MM.1S (cell line): ENCODE measurements at regions not wholly inside any gene's neighbourhood (a gene's known extent, or its start where the extent isn't known, plus 50 kb on each side); places are given as distances from the start of the nearest gene placed in this dataset.
"Not testable (repeated sequence)": the region's sequence is repeated elsewhere in the genome, so short reads cannot be mapped to it uniquely, and the experiment has no call there.

Source experiments
- DNase-seq: peaks from one replicate; pipeline ENCODE4 v3.0.0-alpha.2; 2015
- H2AFZ ChIP-seq: fragments of 300-600 bp; sonication (generic); 2 replicates; pipeline ENCODE4 v1.6.0; 2016; ENCODE audit warnings: antibody characterized with exemption, low read length
- H3F3A ChIP-seq: fragments of 300-600 bp; sonication (generic); 2 replicates; pipeline ENCODE4 v1.6.1; 2016; ENCODE audit warnings: mild to moderate bottlenecking, antibody characterized with exemption, low read length, moderate library complexity, mixed read lengths; ENCODE audit not compliant: insufficient read depth
- H3K27ac ChIP-seq: fragments of 300-600 bp; sonication (generic); 2 replicates; pipeline ENCODE4 v1.5.1; 2016; ENCODE audit warnings: mild to moderate bottlenecking, low read length
- H3K27me3 ChIP-seq: fragments of 300-600 bp; sonication (generic); replicated peaks from 2 replicates; pipeline ENCODE4 v1.6.0; 2016; ENCODE audit warnings: low read length; ENCODE audit not compliant: insufficient read depth
- H3K36me3 ChIP-seq: fragments of 300-600 bp; sonication (generic); replicated peaks from 2 replicates; pipeline ENCODE4 v1.6.1; 2016; ENCODE audit warnings: mild to moderate bottlenecking, low read length, mixed read lengths; ENCODE audit not compliant: insufficient read depth
- H3K4me1 ChIP-seq: fragments of 300-600 bp; sonication (generic); 2 replicates; pipeline ENCODE4 v1.6.1; 2016; ENCODE audit warnings: low read length, mixed read lengths
- H3K4me2 ChIP-seq: fragments of 300-600 bp; sonication (generic); 2 replicates; pipeline ENCODE4 v1.6.0; 2016; ENCODE audit warnings: low read depth, low read length
- H3K4me3 ChIP-seq: fragments of 300-600 bp; sonication (generic); 2 replicates; pipeline ENCODE4 v1.5.1; 2016; ENCODE audit warnings: low read length, mixed read lengths
- H3K79me2 ChIP-seq: fragments of 300-600 bp; sonication (generic); 2 replicates; pipeline ENCODE4 v1.6.1; 2016; ENCODE audit warnings: mixed run types, low read length, mixed read lengths
- H3K9ac ChIP-seq: fragments of 300-600 bp; sonication (generic); 2 replicates; pipeline ENCODE4 v1.6.1; 2016; ENCODE audit warnings: low read length, mixed read lengths
- H3K9me2 ChIP-seq: fragments of 300-600 bp; sonication (generic); replicated peaks from 2 replicates; pipeline ENCODE4 v1.6.1; 2016; ENCODE audit warnings: mild to moderate bottlenecking, low read length, mixed read lengths; ENCODE audit not compliant: insufficient read depth
- H3K9me3 ChIP-seq: fragments of 300-600 bp; sonication (generic); replicated peaks from 2 replicates; pipeline ENCODE4 v1.6.1; 2016; ENCODE audit warnings: mild to moderate bottlenecking, low read length, mixed read lengths; ENCODE audit not compliant: insufficient read depth
- H4K20me1 ChIP-seq: fragments of 300-600 bp; sonication (generic); 2 replicates; pipeline ENCODE4 v1.6.1; 2016; ENCODE audit warnings: mild to moderate bottlenecking, low read length, moderate library complexity, mixed read lengths; ENCODE audit not compliant: insufficient read depth
- EZH2 ChIP-seq: fragments of 300-600 bp; sonication (generic); optimal IDR thresholded peaks from 2 replicates; pipeline ENCODE3; 2017; ENCODE audit warnings: low read depth, mild to moderate bottlenecking, antibody characterized with exemption, low read length, mixed read lengths
- EZH2phosphoT487 ChIP-seq: fragments of 300-600 bp; sonication (generic); IDR thresholded peaks from 2 replicates; pipeline ENCODE4 v1.6.1; 2018; ENCODE audit warnings: antibody characterized with exemption, low read length
- TF ChIP-seq, protein P1 (sequence below): fragments of 300-600 bp; sonication (generic); IDR thresholded peaks from 2 replicates; pipeline ENCODE4 v1.5.1; 2016; ENCODE audit warnings: antibody characterized with exemption, low read length, mixed read lengths

DNA sequence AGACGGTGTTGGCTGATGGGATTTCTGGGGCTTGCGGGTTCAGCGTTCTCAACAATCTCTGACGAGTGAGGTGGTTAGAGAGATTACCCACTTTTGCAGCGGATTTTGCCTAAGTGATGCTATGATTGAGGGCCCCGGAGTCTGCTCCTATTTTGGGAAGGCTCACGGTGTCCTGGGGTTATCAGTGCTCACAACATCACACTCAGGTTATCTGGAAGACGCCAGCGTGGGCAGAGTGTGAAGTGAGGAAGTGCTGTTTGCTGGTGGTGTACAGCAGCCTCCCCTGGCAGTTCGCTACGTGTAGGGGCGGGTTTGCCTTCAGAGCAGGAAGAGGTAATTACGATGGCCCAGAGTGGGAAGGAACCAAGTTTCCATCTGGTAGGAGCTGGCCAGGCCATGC, 341.2 kb upstream of the IRX2 start:
- no peaks in the 10 kb centered on the region for H3K79me2 ChIP-seq
- H3F3A ChIP-seq: no peaks in the 10 kb centered on the region
- H3K4me2 ChIP-seq: no peak overlapping the region
- no peak for DNase-seq
- H3K36me3 ChIP-seq: no peaks in the 10 kb centered on the region
- H3K9ac ChIP-seq: no peak overlapping the region
- H3K9me3 ChIP-seq: no peaks in the 10 kb centered on the region
- H2AFZ ChIP-seq: no peak overlapping the region
- no peaks in the 10 kb centered on the region for H3K27me3 ChIP-seq
- no peaks in the 10 kb centered on the region for H3K4me1 ChIP-seq
- H3K9me2 ChIP-seq: no peaks in the 10 kb centered on the region
- no peak overlapping the region for H3K27ac ChIP-seq
- TF ChIP-seq, protein P1, sequence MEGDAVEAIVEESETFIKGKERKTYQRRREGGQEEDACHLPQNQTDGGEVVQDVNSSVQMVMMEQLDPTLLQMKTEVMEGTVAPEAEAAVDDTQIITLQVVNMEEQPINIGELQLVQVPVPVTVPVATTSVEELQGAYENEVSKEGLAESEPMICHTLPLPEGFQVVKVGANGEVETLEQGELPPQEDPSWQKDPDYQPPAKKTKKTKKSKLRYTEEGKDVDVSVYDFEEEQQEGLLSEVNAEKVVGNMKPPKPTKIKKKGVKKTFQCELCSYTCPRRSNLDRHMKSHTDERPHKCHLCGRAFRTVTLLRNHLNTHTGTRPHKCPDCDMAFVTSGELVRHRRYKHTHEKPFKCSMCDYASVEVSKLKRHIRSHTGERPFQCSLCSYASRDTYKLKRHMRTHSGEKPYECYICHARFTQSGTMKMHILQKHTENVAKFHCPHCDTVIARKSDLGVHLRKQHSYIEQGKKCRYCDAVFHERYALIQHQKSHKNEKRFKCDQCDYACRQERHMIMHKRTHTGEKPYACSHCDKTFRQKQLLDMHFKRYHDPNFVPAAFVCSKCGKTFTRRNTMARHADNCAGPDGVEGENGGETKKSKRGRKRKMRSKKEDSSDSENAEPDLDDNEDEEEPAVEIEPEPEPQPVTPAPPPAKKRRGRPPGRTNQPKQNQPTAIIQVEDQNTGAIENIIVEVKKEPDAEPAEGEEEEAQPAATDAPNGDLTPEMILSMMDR: no peak
- no peak for TF ChIP-seq EZH2
- no peak for TF ChIP-seq EZH2phosphoT487
- H4K20me1 ChIP-seq: no peaks in the 10 kb centered on the region
- no peak overlapping the region for H3K4me3 ChIP-seq

- Histone ChIP-seq H2AFZ (no peak overlapping the region), H3K9ac (no peak overlapping the region), H3K9me3 (no peaks in the 10 kb centered on the region), H3K4me2 (no peak overlapping the region), H3K4me1 (no peaks in the 10 kb centered on the region), H3F3A (no peaks in the 10 kb centered on the region), H4K20me1 (no peaks in the 10 kb centered on the region), H3K36me3 (no peaks in the 10 kb centered on the region), H3K4me3 (no peak overlapping the region), H3K9me2 (no peaks in the 10 kb centered on the region), H3K27me3 (no peaks in the 10 kb centered on the region), H3K79me2 (no peaks in the 10 kb centered on the region), H3K27ac (no peak overlapping the region)
- DNase-seq: no peak
- TF ChIP-seq, protein P1: no peak
- TF ChIP-seq EZH2phosphoT487 (no peak), EZH2 (no peak)
Observed at GRCh38 chr5:3092211-3092610, 340.7 kb upstream of the IRX2 start.

- no peaks in the 10 kb centered on the region for H3F3A ChIP-seq
- no peaks in the 10 kb centered on the region for H3K9me3 ChIP-seq
- no peak overlapping the region for H3K9ac ChIP-seq
- no peaks in the 10 kb centered on the region for H4K20me1 ChIP-seq
- H2AFZ ChIP-seq: no peak overlapping the region
- H3K79me2 ChIP-seq: no peaks in the 10 kb centered on the region
- H3K4me2 ChIP-seq: no peak overlapping the region
- DNase-seq: no peak
- no peak overlapping the region for H3K27ac ChIP-seq
- H3K9me2 ChIP-seq: no peaks in the 10 kb centered on the region
- H3K4me1 ChIP-seq: no peaks in the 10 kb centered on the region
- no peak overlapping the region for H3K4me3 ChIP-seq
- TF ChIP-seq EZH2: no peak
- TF ChIP-seq, protein P1: no peak
- no peak for TF ChIP-seq EZH2phosphoT487
- no peaks in the 10 kb centered on the region for H3K27me3 ChIP-seq
- H3K36me3 ChIP-seq: no peaks in the 10 kb centered on the region
Observed at GRCh38 chr5:3091040-3091774, 339.7 kb upstream of the IRX2 start.

GRCh38 chr5:3090305-3090704, 338.8 kb upstream of the IRX2 start:
- H3K27me3 ChIP-seq, DNase-seq, H3K27ac ChIP-seq, H3K4me3 ChIP-seq, H3K9ac ChIP-seq, H3K9me2 ChIP-seq, H2AFZ ChIP-seq, H3K79me2 ChIP-seq, H4K20me1 ChIP-seq, H3K36me3 ChIP-seq, H3F3A ChIP-seq, H3K4me2 ChIP-seq, H3K9me3 ChIP-seq, H3K4me1 ChIP-seq: not testable (repeated sequence)
